GM18861 (cell line): ENCODE measurements at regions not wholly inside any gene's neighbourhood (a gene's known extent, or its start where the extent isn't known, plus 50 kb on each side); places are given as distances from the start of the nearest gene placed in this dataset.

ENCODE experiments used
- ATAC-seq: cut with Tn5 transposase; IDR thresholded peaks from one replicate; pipeline ENCODE4 v1.9.1; 2021; ENCODE audit not compliant: unreplicated experiment

DNA sequence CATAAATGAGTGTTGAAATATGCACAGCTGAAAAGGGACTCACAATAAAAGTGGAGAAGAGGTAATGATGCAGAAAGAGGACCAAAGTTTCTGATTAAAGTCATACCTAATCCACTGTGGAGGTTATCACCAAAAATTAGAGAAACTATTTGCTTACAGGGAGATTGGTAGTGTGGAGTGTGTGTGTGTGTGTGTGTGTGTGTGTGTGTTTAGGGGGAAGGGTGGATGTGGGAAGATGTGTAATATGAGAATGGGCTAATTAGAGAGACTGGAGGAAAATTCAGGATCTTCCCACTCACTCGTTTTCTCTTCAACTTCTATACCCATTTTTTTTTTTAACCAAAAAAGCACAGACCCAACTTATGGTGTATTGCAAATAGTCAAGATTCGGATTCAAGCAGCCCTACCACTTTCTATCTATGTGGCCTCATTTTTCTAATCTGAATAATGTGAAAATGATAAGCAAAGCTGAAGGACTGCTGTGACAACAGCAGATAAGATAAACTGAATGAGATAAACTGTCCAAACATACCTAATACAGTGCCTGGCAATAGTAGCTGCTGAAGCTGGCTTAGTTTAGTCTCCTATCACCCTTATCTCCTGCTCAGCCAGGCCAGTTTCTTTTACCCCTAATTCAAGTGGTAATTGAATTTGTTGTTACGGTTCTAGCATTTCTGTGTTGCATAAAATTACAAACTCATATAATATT, 501.1 kb downstream of the KDM4C start:
- no peak for ATAC-seq

- ATAC-seq, result no peak
Observed at GRCh38 chr9:7246917-7247522, 489.2 kb downstream of the KDM4C start.

- ATAC-seq, result no peak
Observed at GRCh38 chr9:7245976-7246580, 488.3 kb downstream of the KDM4C start.

DNA sequence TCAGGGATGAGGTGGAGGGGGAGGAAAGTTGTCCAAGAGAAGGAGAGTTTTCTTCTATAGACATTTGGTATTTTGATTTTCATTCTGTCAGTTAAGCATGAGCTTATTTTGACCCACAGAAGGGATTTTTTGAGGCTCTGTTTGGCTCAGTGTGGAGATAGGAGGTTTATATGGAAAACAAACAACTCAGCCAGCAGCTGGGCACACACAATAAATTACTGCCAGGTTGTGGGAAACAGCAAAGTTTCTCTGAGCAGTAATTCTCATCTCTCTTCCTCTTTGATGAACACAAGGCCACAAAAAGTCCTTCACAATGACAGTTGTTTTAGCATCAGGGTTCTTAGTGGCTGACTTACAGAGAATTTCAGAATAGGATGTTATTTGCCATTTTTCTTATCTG, 486.1 kb downstream of the KDM4C start:
- ATAC-seq, result no peak

DNA sequence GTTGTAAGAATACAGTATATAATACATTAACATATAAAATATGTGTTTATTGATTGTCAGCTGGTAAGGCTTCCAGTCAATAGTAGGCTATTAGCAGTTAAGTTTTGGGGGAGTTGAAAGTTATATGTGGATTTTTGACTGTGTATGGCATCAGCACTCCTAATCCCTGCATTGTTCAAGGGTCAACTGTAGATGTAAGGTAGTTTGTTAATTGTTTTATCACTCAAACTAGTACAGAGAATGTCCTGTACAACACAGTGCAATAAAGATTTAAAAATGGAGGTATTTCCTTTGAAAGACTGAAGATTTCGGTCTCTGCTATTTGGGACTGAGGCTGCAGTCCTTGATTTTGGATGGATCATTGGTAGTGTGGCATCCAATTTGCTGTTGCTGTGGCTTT, 484.4 kb downstream of the KDM4C start:
- no peak for ATAC-seq

- no peak for ATAC-seq
Observed at GRCh38 chr9:7241694-7242093, 483.9 kb downstream of the KDM4C start.

- ATAC-seq, result no peak
Observed at GRCh38 chr9:7240569-7241311, 483.0 kb downstream of the KDM4C start.

DNA sequence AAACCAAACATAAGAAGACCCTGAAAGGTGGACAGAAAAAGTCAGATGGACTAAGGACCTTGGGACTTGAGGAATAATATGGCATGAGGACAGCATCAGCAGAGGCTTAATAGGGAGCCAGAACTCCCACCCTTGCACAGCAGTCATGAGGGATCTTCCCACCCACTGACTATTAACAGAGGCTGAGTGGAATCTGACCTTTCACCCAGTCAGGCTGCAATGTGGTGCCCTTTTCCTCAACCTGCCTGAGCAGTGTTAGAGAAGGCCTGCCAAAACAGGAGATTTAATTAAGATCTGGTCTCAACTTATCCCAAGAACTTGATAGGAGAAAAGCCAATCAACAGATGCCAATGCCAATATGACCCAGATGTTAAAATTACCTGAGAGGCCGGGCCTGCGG, 481.9 kb downstream of the KDM4C start:
- ATAC-seq, result no peak

DNA sequence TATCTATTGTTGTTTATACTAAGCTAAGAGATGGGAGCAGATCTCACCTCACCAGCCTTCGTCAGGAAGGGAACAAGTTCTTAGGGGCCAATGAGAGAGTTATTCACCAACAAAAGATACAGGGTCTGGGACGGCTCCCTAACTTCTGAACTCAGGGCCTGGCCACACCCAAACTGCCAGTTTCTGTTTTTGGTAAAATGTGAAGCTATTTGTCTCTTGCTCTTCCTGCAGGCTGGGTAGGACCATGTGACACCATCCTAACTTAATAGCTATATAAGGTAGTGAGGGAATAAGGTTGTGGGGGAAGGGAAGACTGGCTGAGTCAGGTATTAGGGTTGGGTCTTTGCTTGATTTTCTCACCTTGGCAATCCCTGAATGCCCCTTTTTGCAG, 480.5 kb downstream of the KDM4C start:
- ATAC-seq, result no peak

DNA sequence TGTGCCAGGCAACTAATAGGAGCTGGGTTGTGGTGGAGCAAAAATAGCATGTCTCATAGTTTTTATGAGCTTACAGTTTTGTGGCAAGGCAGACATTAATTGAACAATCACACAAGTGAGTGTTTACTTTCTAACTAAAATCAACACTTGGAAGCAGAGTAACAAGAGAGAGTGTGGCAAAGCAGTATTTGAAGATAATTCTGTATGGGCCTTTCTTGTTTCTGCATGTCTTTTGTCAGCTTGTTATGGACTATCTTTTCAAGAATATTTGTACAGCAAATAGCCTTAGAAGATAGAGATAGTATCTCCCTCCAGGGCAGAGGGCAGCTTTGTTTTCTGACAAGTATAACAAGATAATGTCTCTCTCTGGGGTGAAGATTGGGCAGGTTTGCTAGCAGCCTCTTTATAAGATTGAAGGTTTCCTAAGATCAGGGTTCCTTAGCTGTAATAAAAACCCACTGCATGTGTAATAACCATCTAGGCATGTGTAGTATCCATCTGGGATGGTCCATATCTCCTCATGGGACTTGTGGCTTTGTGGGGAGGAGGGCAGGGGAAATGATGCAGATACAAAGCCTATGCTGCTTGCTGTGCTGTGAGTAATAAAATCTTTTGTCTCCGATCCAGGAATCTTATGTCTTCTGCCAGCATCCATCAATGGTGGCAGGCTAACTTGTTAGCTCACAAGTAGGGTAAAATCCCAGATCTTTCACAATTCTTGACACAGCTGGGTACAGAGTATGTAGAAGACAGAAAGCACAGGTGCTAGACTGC, 479.9 kb downstream of the KDM4C start:
- ATAC-seq, result no peak

GRCh38 chr9:7236186-7236585, 478.4 kb downstream of the KDM4C start:
- no peak for ATAC-seq

- ATAC-seq, result peak; percentile 65
Observed at GRCh38 chr9:7234144-7234543, 476.4 kb downstream of the KDM4C start.

DNA sequence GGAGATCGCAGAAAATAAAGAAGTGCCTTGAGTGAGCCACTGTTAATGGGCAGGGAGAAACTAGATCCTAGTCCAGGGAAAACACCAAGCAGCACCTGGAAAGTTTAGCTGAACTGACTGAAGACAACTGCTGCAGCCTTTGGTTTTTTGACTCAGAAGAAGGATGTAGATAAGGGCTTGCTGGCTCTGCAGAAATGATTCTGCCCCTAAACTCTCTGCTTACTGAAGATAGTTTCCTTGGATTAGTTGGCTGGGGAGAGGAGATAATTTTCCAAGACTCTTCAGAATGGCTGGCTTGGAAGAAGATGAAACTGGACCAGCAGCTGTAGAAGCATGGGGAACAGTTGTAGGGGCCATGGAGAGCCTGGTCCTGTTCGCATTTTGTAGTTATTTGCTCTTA, 471.8 kb downstream of the KDM4C start:
- no peak for ATAC-seq

DNA sequence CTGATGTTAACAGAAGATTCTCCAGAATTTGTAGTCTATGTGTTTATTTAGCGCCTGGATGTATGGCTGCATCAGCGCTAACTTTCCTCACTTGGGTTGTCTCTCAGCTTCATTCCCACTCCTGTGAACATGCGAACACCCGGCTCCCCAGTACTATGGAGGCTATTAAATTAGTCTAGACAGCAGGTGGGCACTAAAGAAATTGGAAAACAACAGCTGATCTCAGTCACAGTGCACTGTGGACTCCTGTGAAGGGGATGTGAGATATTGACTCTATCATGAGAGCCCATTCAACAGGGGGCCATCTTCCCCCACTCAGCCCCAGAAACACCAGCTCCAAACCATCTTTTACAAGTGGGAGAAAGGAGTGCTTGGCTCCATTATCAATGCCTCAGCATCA, 471.0 kb downstream of the KDM4C start:
- ATAC-seq, result no peak

DNA sequence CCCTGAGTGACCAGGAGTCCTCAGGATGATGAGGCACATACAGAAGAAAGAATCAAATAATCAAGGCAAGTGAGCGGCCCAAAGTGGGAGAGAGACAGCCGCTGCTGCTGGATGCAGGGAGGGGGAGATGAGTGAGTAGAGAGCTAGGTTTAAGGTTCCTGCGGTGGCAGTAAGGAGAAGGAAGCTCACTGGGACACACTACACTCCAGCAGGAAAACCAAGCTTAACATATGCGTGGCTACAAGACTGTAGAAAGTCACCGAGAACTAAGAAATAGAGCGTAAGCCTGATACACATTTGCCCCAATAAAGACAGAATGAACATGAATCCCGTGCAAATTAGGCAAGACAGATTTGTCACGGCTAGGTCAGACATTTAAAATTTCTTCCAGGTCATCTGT, 470.2 kb downstream of the KDM4C start:
- no peak for ATAC-seq

DNA sequence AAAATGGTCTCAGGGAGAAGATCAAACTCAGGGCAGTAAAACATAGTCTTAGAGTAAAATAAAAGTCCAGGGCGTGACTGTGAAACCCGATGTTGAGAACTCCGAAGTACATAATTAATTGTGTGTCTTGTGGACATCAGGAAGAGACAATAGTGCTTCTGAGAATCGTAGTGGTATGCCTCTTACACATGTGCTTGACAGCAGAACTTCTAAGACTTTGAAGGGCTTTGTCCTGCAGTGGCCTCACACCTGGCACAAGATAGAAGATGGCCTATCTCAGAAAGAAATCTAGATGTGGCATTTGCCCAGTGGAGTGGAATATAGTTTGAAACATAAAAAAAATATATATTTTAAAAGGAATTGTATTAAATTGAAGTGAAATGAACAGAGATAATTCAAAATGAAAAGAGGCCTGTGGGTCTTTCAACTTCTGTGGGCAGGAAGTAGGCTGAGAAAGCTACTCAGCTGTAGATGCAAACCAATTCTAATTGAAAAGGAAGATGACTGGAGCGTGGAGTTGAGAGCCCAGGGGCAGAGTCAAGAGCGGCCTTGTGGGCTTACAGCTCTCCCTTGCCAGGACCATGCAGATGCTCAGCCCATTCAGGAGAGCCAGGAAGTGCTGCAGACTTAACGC, 468.4 kb downstream of the KDM4C start:
- ATAC-seq, result no peak
